Calu3 (cell line): ENCODE measurements at regions not wholly inside any gene's neighbourhood (a gene's known extent, or its start where the extent isn't known, plus 50 kb on each side); places are given as distances from the start of the nearest gene placed in this dataset.

Experiments
- BruUV-seq: library from RNA; stranded (reverse); fragments of 400-500 nt; replicated peaks from 2 replicates; lab custom pipeline; 2021; lab: Mats Ljungman, UMichigan
- CTCF ChIA-PET: fragments of 300-600 bp; sonication (Branson Sonifier 250); formaldehyde crosslinking; loops from one replicate; lab custom pipeline; 2022; ENCODE audit warnings: antibody characterized with exemption; lab: Charles Lee
- DNase-seq: peaks from one replicate; pipeline ENCODE4 v3.0.0; 2022
- H3K27ac Mint-ChIP-seq: one replicate; pipeline ENCODE4 v1.8.0; 2022; ENCODE audit warnings: mixed read lengths; ENCODE audit not compliant: unreplicated experiment
- H3K27me3 Mint-ChIP-seq: one replicate; pipeline ENCODE4 v1.8.0; 2022; ENCODE audit warnings: mixed read lengths; ENCODE audit not compliant: unreplicated experiment
- H3K36me3 Mint-ChIP-seq: one replicate; pipeline ENCODE4 v1.8.0; 2022; ENCODE audit warnings: mild to moderate bottlenecking, moderate library complexity, mixed read lengths; ENCODE audit not compliant: insufficient read depth, unreplicated experiment
- H3K4me1 Mint-ChIP-seq: one replicate; pipeline ENCODE4 v1.8.0; 2022; ENCODE audit warnings: mild to moderate bottlenecking, low read depth, mixed read lengths; ENCODE audit not compliant: unreplicated experiment
- H3K4me3 Mint-ChIP-seq: one replicate; pipeline ENCODE4 v1.8.0; 2022; ENCODE audit warnings: mild to moderate bottlenecking, low read depth, moderate library complexity, mixed read lengths; ENCODE audit not compliant: unreplicated experiment
- H3K9me3 Mint-ChIP-seq: one replicate; pipeline ENCODE4 v1.8.0; 2022; ENCODE audit warnings: low read depth, mixed read lengths; ENCODE audit not compliant: unreplicated experiment
- CTCF ChIP-seq: fragments of 200-600 bp; IDR thresholded peaks from one replicate; pipeline ENCODE4 v1.8.0; 2022; ENCODE audit warnings: antibody characterized with exemption; ENCODE audit not compliant: unreplicated experiment
- intact Hi-C: fragments of 100-400 bp; cut with micrococcal nuclease; formaldehyde crosslinking; loops from one replicate; pipeline ENCODE4 v1.10.0; 2022; ENCODE audit not compliant: unreplicated experiment

DNA sequence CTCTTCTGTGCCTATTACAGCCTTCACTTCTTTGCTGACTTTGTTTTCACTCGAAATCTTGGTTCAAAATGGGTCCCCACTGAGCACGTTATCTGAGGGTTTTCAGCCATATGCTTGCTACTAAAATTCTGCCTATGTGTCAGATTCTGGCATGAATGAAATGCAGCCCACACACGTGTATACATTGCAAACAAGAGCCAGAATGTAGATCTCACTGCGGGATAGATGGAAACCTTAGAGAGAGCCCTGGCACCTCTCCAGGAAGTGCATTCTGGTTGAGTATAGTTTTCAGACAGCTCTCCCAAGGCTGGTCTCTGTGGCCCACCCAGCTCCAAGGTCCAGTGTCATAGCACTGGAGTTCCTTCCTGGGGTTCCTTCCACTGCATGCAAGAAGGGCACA, 234.7 kb upstream of the GJB5 start:
- H3K27ac Mint-ChIP-seq: no peak overlapping the region
- no peak for TF ChIP-seq CTCF
- H3K4me3 Mint-ChIP-seq: no peak overlapping the region
- DNase-seq: no peak
- CTCF ChIA-PET: no interaction called here
- no TSS peak for BruUV-seq
- no peaks in the 10 kb centered on the region for H3K36me3 Mint-ChIP-seq
- H3K27me3 Mint-ChIP-seq: peaks cover 20% of the 10 kb centered on the region
- no peaks in the 10 kb centered on the region for H3K4me1 Mint-ChIP-seq
- intact Hi-C loops: no loop called here
- peaks cover 3% of the 10 kb centered on the region for H3K9me3 Mint-ChIP-seq

GRCh38 chr1:34524783-34525182, 230.1 kb upstream of the GJB5 start:
- Mint-ChIP-seq H3K36me3 (peaks cover 4% of the 10 kb centered on the region), H3K9me3 (no peaks in the 10 kb centered on the region), H3K4me1 (no peaks in the 10 kb centered on the region), H3K4me3 (no peak overlapping the region), H3K27me3 (peaks cover 32% of the 10 kb centered on the region), H3K27ac (no peak overlapping the region)
- CTCF ChIA-PET: no interaction called here
- intact Hi-C loops: no loop called here
- no peak for TF ChIP-seq CTCF
- no TSS peak for BruUV-seq
- no peak for DNase-seq

DNA sequence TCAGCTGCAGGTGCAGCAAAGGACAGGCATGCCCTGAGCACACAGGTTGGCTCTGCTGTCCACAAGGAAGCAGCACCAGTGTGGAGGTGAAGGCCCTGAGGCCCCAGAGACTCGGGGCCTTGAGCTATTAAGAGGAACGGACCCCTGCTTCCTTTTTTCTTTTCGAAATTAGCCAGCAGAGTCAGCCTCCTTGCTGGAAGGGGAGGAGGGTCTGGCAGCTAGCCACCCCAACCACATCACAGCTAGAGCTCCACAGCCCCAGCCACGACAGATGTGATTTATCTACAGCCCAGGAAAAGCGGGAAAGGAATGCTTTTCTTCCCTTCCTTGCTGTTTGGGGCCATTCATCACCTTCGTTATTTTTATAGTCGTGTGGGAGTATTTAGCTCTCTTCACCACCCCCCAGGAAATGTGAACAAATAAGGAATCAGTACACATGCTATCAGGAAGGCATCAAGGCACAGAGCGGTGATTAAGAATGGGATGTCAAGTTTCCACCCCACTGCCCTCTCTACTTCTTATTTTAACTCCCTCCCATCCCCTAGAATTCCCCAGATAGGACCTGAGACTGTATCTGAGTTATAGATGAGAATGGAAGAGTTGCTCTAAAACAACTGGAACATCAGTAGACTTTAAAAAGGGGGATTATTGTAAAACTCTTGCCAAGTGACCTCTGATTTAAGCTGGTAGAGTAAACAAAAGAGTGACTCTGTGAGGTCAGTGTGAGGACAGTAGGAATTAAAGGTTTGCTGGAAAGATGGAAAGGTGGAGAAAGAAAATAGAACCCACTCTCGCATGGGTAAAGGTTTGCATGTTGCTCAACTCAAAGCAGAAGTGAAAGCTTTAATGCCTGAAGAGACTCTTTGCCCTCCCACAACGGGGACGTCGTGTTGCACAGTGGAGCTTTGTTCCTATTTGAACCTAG, 224.7 kb upstream of the GJB5 start:
- Mint-ChIP-seq H3K4me1 (no peaks in the 10 kb centered on the region), H3K9me3 (no peaks in the 10 kb centered on the region), H3K4me3 (no peak overlapping the region), H3K27ac (no peak overlapping the region), H3K36me3 (peaks cover 4% of the 10 kb centered on the region), H3K27me3 (peaks cover 18% of the 10 kb centered on the region)
- intact Hi-C loops: no loop called here
- CTCF ChIA-PET: interaction anchor here (0.6 kb wide), 1 partner anchor 536 kb away, joined by 6 read pairs; no protein-coding TSS in a partner anchor
- no peak for DNase-seq
- TF ChIP-seq CTCF: no peak
- BruUV-seq: no TSS peak

DNA sequence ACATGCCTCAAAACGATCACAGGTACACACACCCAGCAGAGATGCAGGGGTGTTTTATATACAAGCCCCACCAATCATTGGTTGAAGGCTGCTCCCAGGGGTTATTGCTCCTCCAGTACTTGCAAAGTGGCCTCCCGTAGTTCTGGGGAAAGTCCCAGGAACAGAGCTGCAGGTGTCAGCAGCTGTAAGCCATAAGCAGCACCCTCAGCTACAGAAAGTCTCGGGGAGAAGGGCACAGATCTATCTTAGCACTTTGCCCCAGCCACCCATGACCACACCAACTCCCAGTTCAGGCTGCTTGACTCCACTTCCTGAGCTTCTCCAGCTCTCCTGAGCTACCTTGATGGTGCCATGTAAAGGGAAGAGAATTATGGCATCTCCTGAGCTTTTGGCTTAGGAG, 222.7 kb upstream of the GJB5 start:
- no peak overlapping the region for H3K27ac Mint-ChIP-seq
- H3K4me1 Mint-ChIP-seq: no peaks in the 10 kb centered on the region
- TF ChIP-seq CTCF: no peak
- no TSS peak for BruUV-seq
- peaks cover 18% of the 10 kb centered on the region for H3K27me3 Mint-ChIP-seq
- no peak for DNase-seq
- CTCF ChIA-PET: interaction anchor here (0.6 to 0.7 kb wide), 2 partner anchors 30 to 381 kb away, joined by 5 to 9 read pairs; no protein-coding TSS in a partner anchor
- H3K9me3 Mint-ChIP-seq: no peaks in the 10 kb centered on the region
- intact Hi-C loops: no loop called here
- no peak overlapping the region for H3K4me3 Mint-ChIP-seq
- H3K36me3 Mint-ChIP-seq: peaks cover 4% of the 10 kb centered on the region
